ENCODE measurements at regions not wholly inside any gene's neighbourhood (a gene's known extent, or its start where the extent isn't known, plus 50 kb on each side); places are given as distances from the start of the nearest gene placed in this dataset.
"Not testable (repeated sequence)": the region's sequence is repeated elsewhere in the genome, so short reads cannot be mapped to it uniquely, and the experiment has no call there.

DNA sequence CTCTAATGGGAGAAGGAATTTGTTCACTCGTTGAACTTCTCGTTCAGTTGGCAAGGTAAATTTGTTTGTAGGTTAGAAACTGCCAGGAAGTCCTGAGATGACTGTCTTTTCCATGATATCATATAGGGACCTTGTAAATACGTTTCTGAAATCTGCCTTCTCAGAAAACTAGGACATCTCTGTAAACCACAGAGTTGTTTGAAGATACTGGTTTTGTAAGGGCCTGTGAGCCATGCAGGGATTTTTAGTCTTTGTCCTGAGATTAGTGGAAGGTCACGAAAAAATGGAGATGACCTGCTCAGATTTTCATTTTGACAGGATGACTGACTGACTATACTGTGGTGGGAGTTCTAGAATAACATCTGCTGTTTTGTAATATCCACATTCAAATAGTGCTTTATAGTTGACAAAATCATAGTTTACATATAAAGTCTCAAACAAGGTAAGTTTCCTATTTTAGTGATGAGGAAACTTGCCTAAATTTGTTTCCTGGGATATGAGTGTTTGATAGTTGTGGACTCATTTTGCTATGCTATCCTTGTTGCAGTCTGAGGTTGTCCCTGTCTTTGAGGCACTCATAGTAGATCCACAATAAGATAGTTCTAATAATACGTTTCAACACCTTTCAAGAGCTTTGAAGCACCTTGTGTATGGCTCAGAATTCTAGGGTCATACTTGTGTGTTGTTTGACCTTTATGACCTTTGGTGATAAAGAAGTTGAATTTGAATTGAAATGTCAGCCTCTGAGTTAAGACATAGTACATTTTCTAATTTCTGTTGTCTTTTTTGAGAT lies 107.3 kb upstream of the PLGLB1 start:
- not testable (repeated sequence) for H3K36me3 ChIP-seq (ENCODE audit: control insufficient read depth, insufficient read depth, low read length); H3K9me3 ChIP-seq (replicated peaks; ENCODE audit: control insufficient read depth, low read depth, low read length); H3K27me3 ChIP-seq (ENCODE audit: control insufficient read depth, insufficient read depth, low read length); DNase-seq; H3K4me1 ChIP-seq (ENCODE audit: control insufficient read depth, insufficient read depth, low read length); H3K4me3 ChIP-seq (ENCODE audit: low read length); H3K27ac ChIP-seq (ENCODE audit: low read length)
- WGBS (ENCODE audit: insufficient coverage), result no CpG with 5 or more reads among the region's 5 CpGs

DNA sequence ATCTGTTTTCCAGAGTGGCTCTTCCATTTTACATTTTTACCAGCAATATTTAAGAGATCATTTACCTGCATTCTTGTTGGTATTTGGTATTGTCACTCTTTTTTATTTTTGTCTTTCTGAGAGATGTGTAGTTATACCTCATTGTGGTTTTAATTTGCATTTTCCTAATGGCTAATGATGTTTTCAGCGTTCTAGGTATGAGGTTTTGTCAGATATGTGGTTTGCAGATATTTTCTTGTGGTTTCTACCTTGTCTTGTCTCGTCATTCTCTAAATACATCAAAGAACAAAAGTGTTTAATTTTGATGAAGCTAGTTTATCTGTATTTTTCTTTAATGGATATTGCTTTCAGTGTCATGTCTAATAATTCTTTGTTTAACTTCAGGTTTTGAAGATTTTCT lies 110.9 kb upstream of the PLGLB1 start:
- not testable (repeated sequence) for H3K4me1 ChIP-seq (ENCODE audit: control insufficient read depth, insufficient read depth, low read length); DNase-seq; H3K4me3 ChIP-seq (ENCODE audit: low read length); H3K27ac ChIP-seq (ENCODE audit: low read length); H3K9me3 ChIP-seq (replicated peaks; ENCODE audit: control insufficient read depth, low read depth, low read length); H3K27me3 ChIP-seq (ENCODE audit: control insufficient read depth, insufficient read depth, low read length); H3K36me3 ChIP-seq (ENCODE audit: control insufficient read depth, insufficient read depth, low read length)
- no CpG with 5 or more reads among the region's 2 CpGs for WGBS (ENCODE audit: insufficient coverage)

DNA sequence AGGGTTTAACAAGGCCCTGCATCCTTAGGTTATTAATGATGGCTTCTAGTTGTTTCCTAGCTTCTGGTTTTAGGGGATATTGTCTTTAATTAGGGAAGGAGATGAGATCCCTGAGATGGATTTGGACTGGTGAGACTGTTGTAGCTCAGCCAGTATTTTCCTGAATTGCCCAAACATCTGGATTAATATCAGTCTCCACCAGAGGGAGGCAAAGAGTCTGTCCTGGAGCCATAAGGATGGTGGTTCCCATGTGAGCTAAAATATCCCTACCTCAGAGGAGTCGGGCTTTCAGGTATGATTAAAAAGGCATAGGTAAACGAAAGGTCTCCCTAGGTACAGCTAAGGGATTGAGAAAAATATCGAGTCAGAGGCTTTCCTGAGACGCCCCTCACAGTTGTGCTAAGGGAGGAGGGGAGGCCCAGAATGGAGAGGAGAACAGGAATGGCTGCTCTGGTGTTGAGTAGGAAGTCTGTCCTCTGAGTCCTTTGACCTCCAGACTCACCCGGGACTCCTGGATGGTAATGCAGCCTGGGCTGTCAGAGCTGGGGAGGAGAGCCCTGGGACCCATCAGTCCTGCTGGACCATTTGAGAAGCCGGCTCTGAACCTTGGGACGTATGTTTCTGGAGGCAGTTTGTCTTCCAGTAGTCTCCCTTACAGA lies 130.3 kb upstream of the PLGLB1 start:
- H3K36me3 ChIP-seq (ENCODE audit: control insufficient read depth, insufficient read depth, low read length); H3K27me3 ChIP-seq (ENCODE audit: control insufficient read depth, insufficient read depth, low read length); H3K4me1 ChIP-seq (ENCODE audit: control insufficient read depth, insufficient read depth, low read length); DNase-seq; H3K27ac ChIP-seq (ENCODE audit: low read length); H3K9me3 ChIP-seq (replicated peaks; ENCODE audit: control insufficient read depth, low read depth, low read length); H3K4me3 ChIP-seq (ENCODE audit: low read length): not testable (repeated sequence)
- no CpG with 5 or more reads among the region's 7 CpGs for WGBS (ENCODE audit: insufficient coverage)

DNA sequence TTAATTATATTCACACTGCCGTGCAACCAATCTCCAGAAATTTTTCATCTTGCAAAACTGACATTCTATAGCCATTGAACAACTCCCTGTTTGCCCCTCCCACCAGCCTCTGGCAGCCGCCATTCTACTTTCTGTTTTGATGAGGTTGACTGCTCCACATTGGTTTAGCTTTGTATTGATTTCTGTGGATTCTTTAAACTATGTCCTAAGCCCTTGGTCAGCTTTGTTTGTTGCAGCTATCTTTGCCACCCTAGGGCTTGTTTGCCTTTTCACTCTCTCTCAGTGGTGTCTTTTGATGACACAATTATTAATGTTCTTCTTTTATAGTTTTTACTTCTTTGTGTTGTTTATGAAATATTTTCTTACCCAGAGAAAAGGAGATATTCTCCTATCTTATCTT lies 152.8 kb upstream of the PLGLB1 start:
- not testable (repeated sequence) for H3K4me3 ChIP-seq (ENCODE audit: low read length); DNase-seq; H3K4me1 ChIP-seq (ENCODE audit: control insufficient read depth, insufficient read depth, low read length); H3K9me3 ChIP-seq (replicated peaks; ENCODE audit: control insufficient read depth, low read depth, low read length); H3K36me3 ChIP-seq (ENCODE audit: control insufficient read depth, insufficient read depth, low read length); H3K27me3 ChIP-seq (ENCODE audit: control insufficient read depth, insufficient read depth, low read length); H3K27ac ChIP-seq (ENCODE audit: low read length)
- no CpG with 5 or more reads among the region's 2 CpGs for WGBS (ENCODE audit: insufficient coverage)

DNA sequence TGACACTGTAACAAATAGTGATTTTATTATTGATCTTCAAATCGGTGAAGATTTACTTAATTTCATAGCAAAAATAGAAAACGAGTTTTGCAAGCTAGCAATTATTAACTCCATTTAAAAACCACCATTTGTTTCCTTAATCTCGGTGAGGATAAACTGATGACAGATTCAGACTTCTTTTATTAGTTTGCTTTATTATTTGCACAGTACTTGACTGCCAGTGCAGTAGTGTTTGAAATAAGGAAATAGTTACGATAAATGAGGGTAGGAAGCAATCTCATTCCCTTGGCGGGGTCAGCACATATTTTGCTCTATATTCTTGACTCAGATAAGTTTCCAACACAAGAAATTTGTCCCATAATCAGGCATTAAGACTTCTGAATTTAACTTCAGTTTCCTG lies 161.7 kb upstream of the PLGLB1 start:
- no CpG with 5 or more reads among the region's 5 CpGs for WGBS (ENCODE audit: insufficient coverage)
- not testable (repeated sequence) for H3K36me3 ChIP-seq (ENCODE audit: control insufficient read depth, insufficient read depth, low read length); H3K27me3 ChIP-seq (ENCODE audit: control insufficient read depth, insufficient read depth, low read length); H3K4me3 ChIP-seq (ENCODE audit: low read length); H3K9me3 ChIP-seq (replicated peaks; ENCODE audit: control insufficient read depth, low read depth, low read length); H3K4me1 ChIP-seq (ENCODE audit: control insufficient read depth, insufficient read depth, low read length); H3K27ac ChIP-seq (ENCODE audit: low read length); DNase-seq

DNA sequence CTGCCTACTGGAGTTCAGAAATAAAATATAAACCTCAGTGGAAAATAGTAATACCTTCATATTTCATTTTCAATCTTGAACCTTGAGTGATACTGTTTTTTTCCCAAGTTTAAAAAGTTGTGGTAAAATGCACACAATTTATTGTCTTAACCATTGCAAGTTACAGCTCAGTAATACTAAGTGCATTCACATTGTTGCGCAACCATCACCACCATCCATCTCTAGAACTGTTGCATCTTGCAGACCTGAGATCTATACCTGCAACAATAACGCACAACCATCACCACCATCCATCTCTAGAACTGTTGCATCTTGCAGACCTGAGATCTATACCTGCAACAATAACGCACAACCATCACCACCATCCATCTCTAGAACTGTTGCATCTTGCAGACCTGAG lies 162.6 kb upstream of the PLGLB1 start:
- H3K27me3 ChIP-seq (ENCODE audit: control insufficient read depth, insufficient read depth, low read length); H3K4me3 ChIP-seq (ENCODE audit: low read length); H3K27ac ChIP-seq (ENCODE audit: low read length); H3K4me1 ChIP-seq (ENCODE audit: control insufficient read depth, insufficient read depth, low read length); DNase-seq; H3K36me3 ChIP-seq (ENCODE audit: control insufficient read depth, insufficient read depth, low read length); H3K9me3 ChIP-seq (replicated peaks; ENCODE audit: control insufficient read depth, low read depth, low read length): not testable (repeated sequence)
- no CpG with 5 or more reads among the region's 3 CpGs for WGBS (ENCODE audit: insufficient coverage)

DNA sequence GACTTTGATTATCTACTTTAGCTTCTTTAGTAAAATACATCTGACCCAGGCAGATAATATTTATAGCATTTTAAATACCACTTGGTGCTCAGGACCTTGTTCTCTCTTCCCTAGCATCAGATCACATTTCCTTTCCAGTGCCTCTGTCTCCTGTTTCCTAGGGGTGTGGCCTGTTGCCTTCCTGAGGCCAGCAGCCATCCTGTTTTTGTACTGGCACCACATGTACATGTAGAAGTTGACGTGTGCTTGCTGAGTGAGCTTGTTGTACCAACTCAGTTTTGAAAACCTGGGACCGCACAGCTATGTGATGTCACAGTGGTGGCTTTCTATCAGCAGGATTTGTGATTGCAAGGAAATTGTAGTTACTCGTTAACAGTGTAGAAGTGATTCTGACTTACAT lies 167.6 kb upstream of the PLGLB1 start:
- H3K27ac ChIP-seq (ENCODE audit: low read length); H3K4me1 ChIP-seq (ENCODE audit: control insufficient read depth, insufficient read depth, low read length); DNase-seq; H3K27me3 ChIP-seq (ENCODE audit: control insufficient read depth, insufficient read depth, low read length); H3K36me3 ChIP-seq (ENCODE audit: control insufficient read depth, insufficient read depth, low read length); H3K4me3 ChIP-seq (ENCODE audit: low read length); H3K9me3 ChIP-seq (replicated peaks; ENCODE audit: control insufficient read depth, low read depth, low read length): not testable (repeated sequence)
- no CpG with 5 or more reads among the region's 3 CpGs for WGBS (ENCODE audit: insufficient coverage)

DNA sequence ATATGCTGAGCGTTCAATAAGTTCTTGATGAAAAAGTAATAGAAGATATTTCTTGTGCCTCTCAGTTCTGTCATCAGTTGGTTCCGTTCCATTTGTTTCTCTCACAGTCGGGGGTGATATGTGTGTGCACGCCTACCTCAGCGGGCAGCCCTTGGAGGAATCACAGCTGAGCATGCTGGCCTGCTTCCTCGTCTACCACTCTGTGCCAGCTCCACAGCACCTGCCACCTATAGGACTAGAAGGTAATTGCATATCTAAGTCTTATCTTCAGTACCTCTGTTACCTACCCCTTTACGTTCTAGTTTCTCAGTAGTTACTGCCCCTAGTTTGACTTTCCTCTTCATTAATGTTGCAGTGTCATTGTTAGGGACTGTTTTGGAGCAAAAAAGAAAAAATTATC lies 171.7 kb upstream of the PLGLB1 start:
- H3K36me3 ChIP-seq (ENCODE audit: control insufficient read depth, insufficient read depth, low read length); H3K27me3 ChIP-seq (ENCODE audit: control insufficient read depth, insufficient read depth, low read length); DNase-seq; H3K27ac ChIP-seq (ENCODE audit: low read length); H3K4me3 ChIP-seq (ENCODE audit: low read length); H3K4me1 ChIP-seq (ENCODE audit: control insufficient read depth, insufficient read depth, low read length); H3K9me3 ChIP-seq (replicated peaks; ENCODE audit: control insufficient read depth, low read depth, low read length): not testable (repeated sequence)
- no CpG with 5 or more reads among the region's 7 CpGs for WGBS (ENCODE audit: insufficient coverage)

DNA sequence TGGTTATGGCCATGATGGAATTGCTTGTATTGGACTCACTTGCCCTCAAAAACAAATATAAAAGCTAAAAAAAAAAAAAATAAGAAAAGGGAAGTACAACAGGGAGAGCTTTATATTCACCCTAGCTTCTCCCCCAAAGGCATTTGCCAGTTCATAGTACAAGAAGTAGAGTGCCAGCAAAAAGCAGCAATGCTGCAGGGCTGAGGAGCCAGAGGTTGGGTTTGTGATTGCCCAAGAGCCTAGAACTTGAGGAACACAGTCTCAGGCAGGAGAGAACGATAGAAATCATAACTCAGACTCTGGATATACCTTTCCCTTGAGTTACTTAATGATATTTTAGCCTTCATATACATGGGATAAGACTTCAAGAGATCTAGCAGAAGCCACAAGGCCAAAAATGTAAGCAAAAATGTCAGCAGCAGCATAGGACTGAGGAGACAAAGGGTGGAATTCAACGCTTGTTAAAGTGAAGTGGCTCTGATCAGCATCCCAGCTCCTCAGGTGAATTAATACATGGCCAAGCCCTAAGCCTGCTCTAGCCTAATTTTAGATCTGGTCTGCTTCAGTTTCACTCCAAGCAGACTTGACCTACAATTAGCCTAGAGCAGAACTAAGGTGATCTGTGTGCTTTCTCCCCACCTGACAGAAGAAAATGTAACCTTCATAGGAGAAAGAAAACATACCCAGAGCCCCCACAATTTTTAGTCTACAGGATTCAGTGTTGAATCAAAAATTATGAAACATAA lies 172.8 kb upstream of the PLGLB1 start:
- H3K9me3 ChIP-seq (replicated peaks; ENCODE audit: control insufficient read depth, low read depth, low read length); H3K27me3 ChIP-seq (ENCODE audit: control insufficient read depth, insufficient read depth, low read length); H3K36me3 ChIP-seq (ENCODE audit: control insufficient read depth, insufficient read depth, low read length); H3K4me3 ChIP-seq (ENCODE audit: low read length); H3K27ac ChIP-seq (ENCODE audit: low read length); H3K4me1 ChIP-seq (ENCODE audit: control insufficient read depth, insufficient read depth, low read length); DNase-seq: not testable (repeated sequence)
- no CpG with 5 or more reads among the region's 2 CpGs for WGBS (ENCODE audit: insufficient coverage)

DNA sequence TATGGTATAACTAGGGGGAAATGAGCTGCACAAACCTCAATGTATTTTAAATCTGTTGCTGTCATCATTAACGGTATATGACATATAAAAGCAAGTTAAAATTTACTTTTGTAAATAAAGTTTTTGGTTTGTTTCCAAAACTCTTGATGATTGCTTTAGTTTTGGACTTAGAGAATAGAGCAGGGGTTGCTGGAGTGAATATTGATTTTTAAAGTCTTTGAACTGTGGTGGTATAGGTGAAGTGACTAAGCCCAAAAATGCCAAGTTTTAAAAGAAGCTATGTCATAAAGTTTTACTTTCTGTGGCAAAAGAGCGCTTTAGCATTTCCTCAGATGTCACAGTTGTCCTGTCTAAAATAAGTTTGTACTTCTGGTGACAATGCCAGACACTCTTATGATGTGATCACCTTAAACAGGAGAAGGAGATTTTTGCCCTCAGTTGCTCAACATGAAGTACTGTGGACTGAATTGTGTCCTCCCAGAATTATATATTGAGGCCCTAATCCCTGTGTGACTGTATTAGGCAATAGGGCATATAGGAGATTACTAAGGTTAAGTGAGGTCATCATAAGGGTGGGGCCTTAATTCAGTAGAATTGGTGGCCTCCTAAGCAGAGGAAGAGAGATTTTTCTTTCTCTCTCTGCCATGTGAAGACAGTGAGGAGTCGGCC lies 175.2 kb upstream of the PLGLB1 start:
- H3K36me3 ChIP-seq (ENCODE audit: control insufficient read depth, insufficient read depth, low read length); DNase-seq; H3K9me3 ChIP-seq (replicated peaks; ENCODE audit: control insufficient read depth, low read depth, low read length); H3K4me3 ChIP-seq (ENCODE audit: low read length); H3K4me1 ChIP-seq (ENCODE audit: control insufficient read depth, insufficient read depth, low read length); H3K27ac ChIP-seq (ENCODE audit: low read length); H3K27me3 ChIP-seq (ENCODE audit: control insufficient read depth, insufficient read depth, low read length): not testable (repeated sequence)
- WGBS (ENCODE audit: insufficient coverage), result no CpG with 5 or more reads among the region's 3 CpGs
